ENCODE measurements at regions not wholly inside any gene's neighbourhood (a gene's known extent, or its start where the extent isn't known, plus 50 kb on each side); places are given as distances from the start of the nearest gene placed in this dataset.

DNA sequence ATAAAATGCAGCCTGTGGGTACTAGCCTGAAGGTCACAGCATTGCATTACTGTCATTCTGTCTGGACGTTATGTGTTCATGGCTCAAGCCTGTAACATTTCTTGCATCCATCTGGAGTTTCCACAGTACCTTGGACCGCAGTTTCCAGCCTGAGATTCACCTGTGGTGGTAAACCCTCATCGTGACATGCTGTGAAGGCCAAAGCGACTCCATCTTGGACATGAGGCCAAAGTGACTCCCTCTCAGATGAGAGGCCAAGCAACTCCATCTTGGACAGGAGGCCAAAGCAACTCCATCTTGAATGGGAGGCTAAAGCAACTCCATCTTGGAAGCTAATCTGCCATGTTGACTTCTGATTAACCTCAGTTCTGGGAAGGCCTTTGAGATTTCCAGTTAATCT, 257.7 kb upstream of the MYT1L start:
- CTCF ChIA-PET = no interaction called here

DNA sequence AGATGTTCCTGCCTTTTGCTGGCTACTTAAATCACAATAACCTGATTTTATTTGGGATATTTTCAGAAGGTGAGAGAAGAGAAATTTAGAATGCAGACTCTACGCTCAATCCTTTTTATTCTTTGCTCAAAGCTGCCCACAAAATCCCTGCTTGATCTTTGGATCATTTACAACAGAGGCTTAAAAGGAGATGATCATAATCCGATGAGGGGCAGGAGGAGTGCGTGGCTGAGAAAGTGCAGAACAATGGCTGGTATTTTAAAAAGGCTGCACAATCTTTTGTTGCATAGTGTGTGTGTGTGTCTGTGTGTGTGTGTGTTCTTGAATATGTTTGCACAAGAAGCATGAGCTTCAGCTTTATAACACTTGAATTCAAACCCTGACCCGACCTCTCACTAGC, 256.3 kb upstream of the MYT1L start:
- Histone ChIP-seq H3K36me3 (ENCODE audit: control insufficient read depth in 2 of 2, extremely low read depth in 1 of 2, insufficient read depth in 1 of 2, low read length in 1 of 2) (no peaks in the 10 kb centered on the region), H3K4me3 (ENCODE audit: control insufficient read depth in 1 of 2, extremely low read depth in 1 of 2, low read length in 1 of 2) (no peak overlapping the region), H3K27ac (ENCODE audit: low read length) (no peak overlapping the region), H3K4me1 (ENCODE audit: control insufficient read depth in 1 of 2, extremely low read depth in 1 of 2, insufficient read depth in 2 of 2, low read length in 2 of 2) (no peaks in the 10 kb centered on the region), H3K9me3 (no peaks in the 10 kb centered on the region), H3K27me3 (replicated peaks in 1 of 2; ENCODE audit: control insufficient read depth in 2 of 2, extremely low read depth in 1 of 2, insufficient read depth in 2 of 2, low read length in 1 of 2) (peaks cover 0 to 6% of the 10 kb centered on the region in 2 experiments)
- DNase-seq = no peak
- no peaks in the 10 kb centered on the region for H3K36me3 Mint-ChIP-seq
- peaks cover 0 to 4% (median 3%) of the 10 kb centered on the region in 3 donors for H3K9me3 Mint-ChIP-seq
- H3K4me3 Mint-ChIP-seq = no peak overlapping the region
- H3K4me1 Mint-ChIP-seq = no peaks in the 10 kb centered on the region
- H3K27ac Mint-ChIP-seq = no peak overlapping the region
- ATAC-seq (replicated peaks in 1 of 4) = no peak
- CTCF ChIA-PET = no interaction called here
- POLR2A ChIA-PET = no interaction called here
- WGBS (ENCODE audit: insufficient coverage) = 95% methylated on average over 2 of the region's 4 CpGs
- peaks cover under 1 to 4% of the 10 kb centered on the region in 2 donors for H3K27me3 Mint-ChIP-seq

More for the DNA sequence above, 257.7 kb upstream of the MYT1L start:
- DNase-seq (no peak), ATAC-seq (replicated peaks in 1 of 4) (no peak)
- H3K36me3 Mint-ChIP-seq = no peaks in the 10 kb centered on the region
- no peak overlapping the region for H3K4me3 ChIP-seq (ENCODE audit: control insufficient read depth in 1 of 2, extremely low read depth in 1 of 2, low read length in 1 of 2)
- H3K27me3 Mint-ChIP-seq = peaks cover 4 to 6% of the 10 kb centered on the region in 2 donors
- H3K27me3 ChIP-seq (replicated peaks in 1 of 2; ENCODE audit: control insufficient read depth in 2 of 2, extremely low read depth in 1 of 2, insufficient read depth in 2 of 2, low read length in 1 of 2) = peaks cover 0 to 6% of the 10 kb centered on the region in 2 experiments
- POLR2A ChIA-PET = no interaction called here
- no peaks in the 10 kb centered on the region for H3K4me1 Mint-ChIP-seq
- H3K9me3 ChIP-seq = no peaks in the 10 kb centered on the region
- no peak overlapping the region for H3K4me3 Mint-ChIP-seq
- WGBS (ENCODE audit: insufficient coverage) = 70% methylated on average over 4 of the region's 4 CpGs
- no peak overlapping the region for H3K27ac ChIP-seq (ENCODE audit: low read length)
- no peaks in the 10 kb centered on the region for H3K4me1 ChIP-seq (ENCODE audit: control insufficient read depth in 1 of 2, extremely low read depth in 1 of 2, insufficient read depth in 2 of 2, low read length in 2 of 2)
- H3K36me3 ChIP-seq (ENCODE audit: control insufficient read depth in 2 of 2, extremely low read depth in 1 of 2, insufficient read depth in 1 of 2, low read length in 1 of 2) = no peaks in the 10 kb centered on the region
- H3K27ac Mint-ChIP-seq = no peak overlapping the region
- peaks cover 0 to 14% (median 3%) of the 10 kb centered on the region in 3 donors for H3K9me3 Mint-ChIP-seq

- Histone ChIP-seq H3K27ac (ENCODE audit: low read length) (no peak overlapping the region), H3K4me1 (ENCODE audit: control insufficient read depth in 1 of 2, extremely low read depth in 1 of 2, insufficient read depth in 2 of 2, low read length in 2 of 2) (no peaks in the 10 kb centered on the region), H3K27me3 (replicated peaks in 1 of 2; ENCODE audit: control insufficient read depth in 2 of 2, extremely low read depth in 1 of 2, insufficient read depth in 2 of 2, low read length in 1 of 2) (peaks cover 0 to 6% of the 10 kb centered on the region in 2 experiments), H3K9me3 (no peaks in the 10 kb centered on the region), H3K36me3 (ENCODE audit: control insufficient read depth in 2 of 2, extremely low read depth in 1 of 2, insufficient read depth in 1 of 2, low read length in 1 of 2) (no peaks in the 10 kb centered on the region), H3K4me3 (ENCODE audit: control insufficient read depth in 1 of 2, extremely low read depth in 1 of 2, low read length in 1 of 2) (no peak overlapping the region)
- Mint-ChIP-seq H3K27me3 (peaks cover 0 to 4% of the 10 kb centered on the region in 2 donors), H3K9me3 (peaks cover 0 to 3% (median 3%) of the 10 kb centered on the region in 3 donors), H3K27ac (no peak overlapping the region), H3K4me3 (no peak overlapping the region), H3K36me3 (no peaks in the 10 kb centered on the region), H3K4me1 (no peaks in the 10 kb centered on the region)
- ATAC-seq (replicated peaks in 1 of 4) (no peak), DNase-seq (no peak)
- ChIA-PET POLR2A (no interaction called here), CTCF (no interaction called here)
- WGBS (ENCODE audit: insufficient coverage) = 59% methylated on average over 4 of the region's 9 CpGs
Measured at GRCh38 chr2:2586931-2587330, 255.9 kb upstream of the MYT1L start.

DNA sequence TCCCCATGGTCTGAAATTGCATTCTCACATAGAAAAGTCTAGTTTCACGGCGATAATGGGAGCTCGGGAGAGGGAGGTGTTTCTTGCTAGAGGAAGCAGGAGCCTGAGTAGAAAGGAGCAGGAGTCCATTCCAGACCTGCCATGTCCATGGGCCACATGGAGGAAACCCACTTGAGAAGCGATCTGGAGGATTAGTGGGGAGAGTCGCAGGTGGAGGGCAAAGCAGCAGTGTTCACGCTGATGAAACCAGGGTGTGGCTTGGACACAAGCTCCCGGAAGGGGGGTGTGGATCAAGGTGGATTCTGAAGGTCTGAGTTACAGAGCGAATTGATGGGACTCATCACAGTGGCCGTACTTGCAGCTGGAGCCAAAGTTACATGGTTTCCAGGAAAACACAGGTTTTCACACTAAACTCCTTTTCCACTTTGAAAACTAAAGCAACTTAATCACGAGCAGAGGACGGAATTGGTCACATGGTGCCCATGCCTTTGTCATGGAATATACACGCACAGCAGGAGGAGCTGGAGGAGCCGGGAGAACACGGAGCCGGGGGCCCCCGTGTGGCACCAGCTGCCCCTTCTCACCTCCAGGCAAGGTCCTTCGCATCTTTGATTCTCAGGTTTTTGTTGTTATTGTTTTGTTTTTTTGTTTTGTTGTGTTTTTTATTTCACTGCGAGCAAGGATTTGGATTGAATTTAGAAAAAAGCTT, 255.1 kb upstream of the MYT1L start:
- Histone ChIP-seq H3K27me3 (replicated peaks in 1 of 2; ENCODE audit: control insufficient read depth in 2 of 2, extremely low read depth in 1 of 2, insufficient read depth in 2 of 2, low read length in 1 of 2) (peaks cover 0 to 2% of the 10 kb centered on the region in 2 experiments), H3K36me3 (ENCODE audit: control insufficient read depth in 2 of 2, extremely low read depth in 1 of 2, insufficient read depth in 1 of 2, low read length in 1 of 2) (no peaks in the 10 kb centered on the region), H3K27ac (ENCODE audit: low read length) (no peak overlapping the region), H3K4me1 (ENCODE audit: control insufficient read depth in 1 of 2, extremely low read depth in 1 of 2, insufficient read depth in 2 of 2, low read length in 2 of 2) (no peaks in the 10 kb centered on the region), H3K4me3 (ENCODE audit: control insufficient read depth in 1 of 2, extremely low read depth in 1 of 2, low read length in 1 of 2) (no peak overlapping the region), H3K9me3 (no peaks in the 10 kb centered on the region)
- H3K36me3 Mint-ChIP-seq = no peaks in the 10 kb centered on the region
- 83% methylated on average over 7 of the region's 18 CpGs for WGBS (ENCODE audit: insufficient coverage)
- no peak for DNase-seq
- POLR2A ChIA-PET = no interaction called here
- ATAC-seq (replicated peaks in 1 of 4) = no peak
- no peak overlapping the region for H3K27ac Mint-ChIP-seq
- H3K9me3 Mint-ChIP-seq = peaks cover 0 to 3% (median 3%) of the 10 kb centered on the region in 3 donors
- CTCF ChIA-PET = interaction anchor here in 1 of 2 donors (0.5 kb wide), 1 partner anchor 138 kb away, joined by 3 read pairs; no protein-coding TSS in a partner anchor
- H3K27me3 Mint-ChIP-seq = peaks cover 2 to 4% of the 10 kb centered on the region in 2 donors
- no peak overlapping the region for H3K4me3 Mint-ChIP-seq
- no peaks in the 10 kb centered on the region for H3K4me1 Mint-ChIP-seq

GRCh38 chr2:2582998-2583545, 252.0 kb upstream of the MYT1L start:
- WGBS (ENCODE audit: insufficient coverage) = 62% methylated on average over 7 of the region's 7 CpGs
- no peak overlapping the region for H3K4me3 Mint-ChIP-seq
- H3K36me3 Mint-ChIP-seq = no peaks in the 10 kb centered on the region
- no peaks in the 10 kb centered on the region for H3K4me1 Mint-ChIP-seq
- POLR2A ChIA-PET = no interaction called here
- no peaks in the 10 kb centered on the region for H3K27me3 ChIP-seq (replicated peaks in 1 of 2; ENCODE audit: control insufficient read depth in 2 of 2, extremely low read depth in 1 of 2, insufficient read depth in 2 of 2, low read length in 1 of 2)
- no peaks in the 10 kb centered on the region for H3K9me3 ChIP-seq
- H3K27ac Mint-ChIP-seq = no peak overlapping the region
- no peak overlapping the region for H3K27ac ChIP-seq (ENCODE audit: low read length)
- no peaks in the 10 kb centered on the region for H3K4me1 ChIP-seq (ENCODE audit: control insufficient read depth in 1 of 2, extremely low read depth in 1 of 2, insufficient read depth in 2 of 2, low read length in 2 of 2)
- DNase-seq (no peak), ATAC-seq (replicated peaks in 1 of 4) (no peak)
- peaks cover 0 to 3% (median 3%) of the 10 kb centered on the region in 3 donors for H3K9me3 Mint-ChIP-seq
- no peak overlapping the region for H3K4me3 ChIP-seq (ENCODE audit: control insufficient read depth in 1 of 2, extremely low read depth in 1 of 2, low read length in 1 of 2)
- peaks cover 0 to 8% of the 10 kb centered on the region in 2 donors for H3K27me3 Mint-ChIP-seq
- CTCF ChIA-PET = no interaction called here
- H3K36me3 ChIP-seq (ENCODE audit: control insufficient read depth in 2 of 2, extremely low read depth in 1 of 2, insufficient read depth in 1 of 2, low read length in 1 of 2) = no peaks in the 10 kb centered on the region

DNA sequence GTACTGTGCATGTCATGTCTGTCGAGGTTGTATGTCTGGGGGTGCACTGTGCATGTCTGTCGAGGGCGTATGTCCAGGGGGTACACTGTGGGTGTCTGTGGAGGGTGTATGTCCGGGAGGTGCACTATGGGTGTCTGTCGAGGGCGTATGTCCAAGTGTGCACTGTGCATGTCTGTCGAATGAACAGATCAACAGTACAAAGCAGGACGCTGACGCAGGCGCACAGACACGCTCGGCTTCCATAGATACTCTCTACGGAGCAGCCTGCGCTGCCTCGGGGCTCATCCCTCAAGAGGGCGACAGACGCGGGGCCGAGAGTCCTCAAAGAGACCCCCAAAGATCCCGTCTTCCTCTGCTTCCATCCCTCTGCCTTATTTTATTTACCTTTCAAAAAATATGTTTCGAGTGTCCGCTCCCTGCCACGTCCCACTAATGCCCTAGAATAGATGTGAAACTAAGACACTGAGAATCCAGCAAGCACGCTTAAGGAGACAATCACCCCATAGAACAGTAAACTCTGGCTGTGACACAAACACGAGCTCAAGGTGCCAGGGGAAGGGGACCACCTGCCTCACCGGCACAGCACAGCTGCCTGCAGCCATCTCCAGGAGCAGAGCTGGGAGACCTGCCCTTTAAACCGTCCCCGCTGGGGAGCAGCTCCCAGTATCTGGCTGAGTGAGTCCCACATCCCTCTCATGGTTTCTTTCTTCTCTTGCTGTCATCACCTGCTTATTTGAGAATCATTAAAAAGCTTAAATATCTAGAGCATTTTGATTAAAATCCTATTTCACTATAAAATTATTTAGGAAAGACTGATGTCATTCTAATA, 250.5 kb upstream of the MYT1L start:
- H3K27me3 Mint-ChIP-seq = peaks cover 0 to 8% of the 10 kb centered on the region in 2 donors
- no peaks in the 10 kb centered on the region for H3K9me3 ChIP-seq
- H3K27me3 ChIP-seq (replicated peaks in 1 of 2; ENCODE audit: control insufficient read depth in 2 of 2, extremely low read depth in 1 of 2, insufficient read depth in 2 of 2, low read length in 1 of 2) = peaks cover 0 to 4% of the 10 kb centered on the region in 2 experiments
- no peak overlapping the region for H3K4me3 ChIP-seq (ENCODE audit: control insufficient read depth in 1 of 2, extremely low read depth in 1 of 2, low read length in 1 of 2)
- H3K27ac Mint-ChIP-seq = no peak overlapping the region
- H3K4me1 ChIP-seq (ENCODE audit: control insufficient read depth in 1 of 2, extremely low read depth in 1 of 2, insufficient read depth in 2 of 2, low read length in 2 of 2) = no peaks in the 10 kb centered on the region
- H3K36me3 ChIP-seq (ENCODE audit: control insufficient read depth in 2 of 2, extremely low read depth in 1 of 2, insufficient read depth in 1 of 2, low read length in 1 of 2) = no peaks in the 10 kb centered on the region
- no peak for DNase-seq
- no peaks in the 10 kb centered on the region for H3K4me1 Mint-ChIP-seq
- no peak for ATAC-seq (replicated peaks in 1 of 4)
- WGBS (ENCODE audit: insufficient coverage) = 91% methylated on average over 21 of the region's 28 CpGs
- H3K27ac ChIP-seq (ENCODE audit: low read length) = no peak overlapping the region
- CTCF ChIA-PET = no interaction called here
- H3K36me3 Mint-ChIP-seq = no peaks in the 10 kb centered on the region
- H3K4me3 Mint-ChIP-seq = no peak overlapping the region
- POLR2A ChIA-PET = no interaction called here
- H3K9me3 Mint-ChIP-seq = peaks cover 0 to 3% (median 3%) of the 10 kb centered on the region in 3 donors

Measured in T-cell (primary cell).